A549 (cell line): ENCODE measurements at regions not wholly inside any gene's neighbourhood (a gene's known extent, or its start where the extent isn't known, plus 50 kb on each side); places are given as distances from the start of the nearest gene placed in this dataset.
"Not testable (repeated sequence)": the region's sequence is repeated elsewhere in the genome, so short reads cannot be mapped to it uniquely, and the experiment has no call there.

Experiments
- ATAC-seq, 2 experiments: fragments of 200-7000 bp in 1 of 2; fragments of >200 bp in 1 of 2; cut with Nextera tagmentation in 1 of 2; cut with Tn5 transposase in 1 of 2; 3 replicates each; pipeline versions ENCODE4 v1.8.0 to v1.9.1; 2018 to 2020; ENCODE audit warnings: mild to moderate bottlenecking in 1 of 2, moderate library complexity in 1 of 2
- CTCF ChIA-PET: fragments of 300-600 bp; sonication (Branson Sonifier 250); formaldehyde crosslinking; extraction: SDS; loops from one replicate; lab custom pipeline; 2021; ENCODE audit warnings: antibody characterized with exemption, inconsistent platforms; lab: Yijun Ruan, JAX
- POLR2A ChIA-PET: fragments of 350-600 bp; formaldehyde crosslinking; extraction: SDS; loops from one replicate; lab custom pipeline; 2021; ENCODE audit warnings: antibody characterized with exemption, inconsistent platforms; lab: Yijun Ruan, JAX
- DNase-seq, 2 experiments: peaks; one replicate each; pipeline versions ENCODE4 v3.0.0 to v3.0.0-alpha.2; 2011 to 2016; ENCODE audit warnings: low read depth in 1 of 2, low spot score in 1 of 2
- FAIRE-seq: peaks from 2 replicates; lab custom pipeline; 2011; peaks lifted over from hg19 to GRCh38; lab: Jason Lieb, UNC
- H3K27ac ChIP-seq, 2 experiments: fragments of >200 bp; sonication (Bioruptor Twin); formaldehyde crosslinking; 3 replicates each; pipeline ENCODE4 v1.5.1; 2016 to 2017
- H3K4me1 ChIP-seq: fragments of >200 bp; sonication (Bioruptor Twin); formaldehyde crosslinking; 3 replicates; pipeline ENCODE4 v1.6.1; 2016
- H3K4me2 ChIP-seq: fragments of >200 bp; sonication (Bioruptor Twin); formaldehyde crosslinking; 3 replicates; pipeline ENCODE4 v1.6.1; 2016
- H3K4me3 ChIP-seq: fragments of >200 bp; sonication (Bioruptor Twin); formaldehyde crosslinking; 3 replicates; pipeline ENCODE4 v1.5.1; 2016
- H3K9me3 ChIP-seq: fragments of >200 bp; sonication (Bioruptor Twin); formaldehyde crosslinking; 3 replicates; pipeline ENCODE4 v1.6.1; 2016
- CBX2 ChIP-seq: fragments of 200-600 bp; sonication (generic); IDR thresholded peaks from 2 replicates; pipeline ENCODE4 v1.6.1; 2016; ENCODE audit warnings: low read depth, mild to moderate bottlenecking, borderline replicate concordance
- CBX8 ChIP-seq: fragments of 200-600 bp; sonication (generic); IDR thresholded peaks from 2 replicates; pipeline ENCODE4 v1.6.1; 2016
- EHMT2 ChIP-seq: fragments of 200-600 bp; sonication (generic); IDR thresholded peaks from 2 replicates; pipeline ENCODE4 v1.6.1; 2016; ENCODE audit warnings: antibody characterized with exemption, low read depth, mild to moderate bottlenecking, moderate library complexity
- EP300 ChIP-seq, 2 experiments: fragments of >200 bp; sonication (Bioruptor Twin); formaldehyde crosslinking; IDR thresholded peaks; 2 replicates in 1 of 2; 3 replicates in 1 of 2; pipeline ENCODE4 v1.6.1; 2016 to 2017
- HOXA7 ChIP-seq: fragments of 250-450 bp; sonication (Bioruptor Pico); IDR thresholded peaks from 2 replicates; pipeline ENCODE4 v1.5.0; 2020; ENCODE audit warnings: mild to moderate bottlenecking, moderate library complexity
- KDM5A ChIP-seq: fragments of 200-600 bp; sonication (generic); IDR thresholded peaks from 2 replicates; pipeline ENCODE4 v1.6.1; 2016; ENCODE audit warnings: antibody characterized with exemption, mild to moderate bottlenecking
- MAZ ChIP-seq: fragments of 150-350 bp; IDR thresholded peaks from 2 replicates; pipeline ENCODE4 v1.6.1; 2014; ENCODE audit warnings: antibody characterized with exemption, low read depth, low read length, borderline replicate concordance
- NPAS2 ChIP-seq: fragments of 250-450 bp; sonication (Bioruptor Pico); IDR thresholded peaks from 2 replicates; pipeline ENCODE4 v1.8.0; 2022; ENCODE audit warnings: mild to moderate bottlenecking, moderate library complexity, borderline replicate concordance
- NR3C1 ChIP-seq: fragments of >200 bp; sonication (Bioruptor Twin); formaldehyde crosslinking; IDR thresholded peaks from 3 replicates; pipeline ENCODE4 v1.6.1; 2017
- PBX3 ChIP-seq: IDR thresholded peaks from 2 replicates; pipeline ENCODE4 v1.6.1; 2012
- SREBF2 ChIP-seq: fragments of 450-650 bp; IDR thresholded peaks from 2 replicates; pipeline ENCODE4 v1.6.1; 2014; ENCODE audit warnings: mild to moderate bottlenecking, moderate library complexity
- TFCP2L1 ChIP-seq: fragments of 250-450 bp; sonication (Bioruptor Pico); IDR thresholded peaks from 2 replicates; pipeline ENCODE4 v1.5.0; 2021; ENCODE audit warnings: mild to moderate bottlenecking
- USF2 ChIP-seq: fragments of 450-650 bp; IDR thresholded peaks from 2 replicates; pipeline ENCODE4 v1.6.1; 2014; ENCODE audit warnings: antibody characterized with exemption
- ZFP36 ChIP-seq: fragments of 450-650 bp; IDR thresholded peaks from 2 replicates; pipeline ENCODE4 v1.6.1; 2014; ENCODE audit warnings: borderline replicate concordance; ENCODE audit not compliant: partially characterized antibody
- WGBS: methylation state at CpG from one replicate; pipeline ENCODE4 v1.1.6; 2017; ENCODE audit errors: missing lambda C conversion rate; 5-methylcytosine and 5-hydroxymethylcytosine counted together
- TF ChIP-seq, protein P1 (sequence below): fragments of >200 bp; sonication (Bioruptor Twin); formaldehyde crosslinking; IDR thresholded peaks from 3 replicates; pipeline ENCODE4 v1.6.1; 2016
- TF ChIP-seq, protein P2 (sequence below): fragments of 150-350 bp; IDR thresholded peaks from 2 replicates; pipeline ENCODE4 v1.6.1; 2014; ENCODE audit warnings: low read depth, mild to moderate bottlenecking, low read length

DNA sequence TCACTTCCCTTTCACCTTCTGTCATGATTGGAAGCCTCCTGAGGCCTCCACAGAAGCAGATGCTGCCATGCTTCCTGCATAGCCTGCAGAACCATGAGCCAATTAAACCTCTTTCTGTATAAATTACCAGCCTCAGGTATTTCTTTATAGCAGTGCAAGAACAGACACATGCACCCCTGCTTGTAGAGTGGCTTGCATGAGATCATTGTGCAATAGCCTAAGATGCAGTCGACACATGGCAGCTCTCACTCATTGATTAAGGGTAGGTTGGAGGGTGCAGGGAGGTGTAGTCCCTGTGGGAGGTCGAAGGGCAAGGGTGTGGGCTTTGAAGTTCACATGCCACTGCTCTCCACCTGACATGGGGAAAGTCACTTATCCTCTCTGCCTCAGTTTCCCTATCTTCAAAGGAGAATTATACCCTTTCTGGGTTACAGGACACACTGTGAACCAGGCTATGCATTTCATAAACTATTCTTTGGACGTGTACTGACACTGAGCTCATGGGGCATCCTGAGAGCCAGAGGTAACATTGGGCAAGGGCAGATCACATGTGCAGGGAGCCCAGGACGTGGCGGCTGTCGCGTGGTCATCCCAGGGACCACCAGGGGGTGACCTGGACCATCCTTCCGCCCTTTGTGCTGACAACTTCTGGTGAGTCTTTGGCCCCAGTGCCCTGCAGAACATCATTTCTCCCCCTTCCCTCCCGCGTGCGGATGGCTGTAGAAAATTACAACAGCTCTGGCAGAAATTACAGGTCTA, 69.2 kb upstream of the SHANK2 start (continued):
- TF ChIP-seq USF2 (no peak), CBX8 (no peak), EHMT2 (no peak), MAZ (no peak), EP300 (IDR thresholded peaks at IDR 0.05) (no peak), NR3C1 (no peak), ZFP36 (no peak)
- TF ChIP-seq, protein P1, sequence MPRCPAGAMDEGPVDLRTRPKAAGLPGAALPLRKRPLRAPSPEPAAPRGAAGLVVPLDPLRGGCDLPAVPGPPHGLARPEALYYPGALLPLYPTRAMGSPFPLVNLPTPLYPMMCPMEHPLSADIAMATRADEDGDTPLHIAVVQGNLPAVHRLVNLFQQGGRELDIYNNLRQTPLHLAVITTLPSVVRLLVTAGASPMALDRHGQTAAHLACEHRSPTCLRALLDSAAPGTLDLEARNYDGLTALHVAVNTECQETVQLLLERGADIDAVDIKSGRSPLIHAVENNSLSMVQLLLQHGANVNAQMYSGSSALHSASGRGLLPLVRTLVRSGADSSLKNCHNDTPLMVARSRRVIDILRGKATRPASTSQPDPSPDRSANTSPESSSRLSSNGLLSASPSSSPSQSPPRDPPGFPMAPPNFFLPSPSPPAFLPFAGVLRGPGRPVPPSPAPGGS, result no peak

DNA sequence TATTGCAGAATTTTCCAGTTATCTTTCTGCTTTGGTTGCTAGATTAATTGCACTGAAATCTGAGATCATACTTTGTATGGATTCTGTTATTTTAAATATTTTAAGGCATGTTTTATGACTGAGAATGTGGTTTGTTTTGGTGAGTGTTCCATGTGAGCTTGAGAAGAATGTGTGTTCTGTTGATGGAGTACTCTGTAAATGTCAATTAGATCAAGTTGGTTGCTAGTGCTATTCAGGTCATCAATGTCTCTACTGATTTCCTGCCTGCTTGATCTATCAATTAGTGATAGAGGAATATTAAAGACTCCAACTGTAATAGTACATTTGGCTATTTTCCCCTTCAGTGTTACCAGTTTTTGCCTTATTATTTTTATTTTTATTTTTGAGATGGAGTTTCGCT, 64.3 kb upstream of the SHANK2 start:
- DNase-seq (no peak), FAIRE-seq (no peak), ATAC-seq (no peak)
- Histone ChIP-seq H3K4me2 (no peak overlapping the region), H3K4me1 (peaks cover 4% of the 10 kb centered on the region; the same call in 2 of the 3 replicates), H3K4me3 (no peak overlapping the region), H3K9me3 (peaks cover 38% of the 10 kb centered on the region), H3K27ac (no peak overlapping the region)
- TF ChIP-seq NPAS2 (CRISPR knock-in tag), result no peak
- no peak for TF ChIP-seq SREBF2
- TF ChIP-seq USF2, result no peak
- TF ChIP-seq CBX2, result no peak
- no peak for TF ChIP-seq PBX3
- TF ChIP-seq, protein P2, sequence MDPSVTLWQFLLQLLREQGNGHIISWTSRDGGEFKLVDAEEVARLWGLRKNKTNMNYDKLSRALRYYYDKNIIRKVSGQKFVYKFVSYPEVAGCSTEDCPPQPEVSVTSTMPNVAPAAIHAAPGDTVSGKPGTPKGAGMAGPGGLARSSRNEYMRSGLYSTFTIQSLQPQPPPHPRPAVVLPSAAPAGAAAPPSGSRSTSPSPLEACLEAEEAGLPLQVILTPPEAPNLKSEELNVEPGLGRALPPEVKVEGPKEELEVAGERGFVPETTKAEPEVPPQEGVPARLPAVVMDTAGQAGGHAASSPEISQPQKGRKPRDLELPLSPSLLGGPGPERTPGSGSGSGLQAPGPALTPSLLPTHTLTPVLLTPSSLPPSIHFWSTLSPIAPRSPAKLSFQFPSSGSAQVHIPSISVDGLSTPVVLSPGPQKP, result no peak
- no peak for TF ChIP-seq HOXA7 (CRISPR knock-in tag)
- TF ChIP-seq TFCP2L1 (CRISPR knock-in tag), result no peak
- no peak for TF ChIP-seq KDM5A
- no peak for TF ChIP-seq MAZ
- TF ChIP-seq, protein P1, result no peak
- ChIA-PET POLR2A (no interaction called here), CTCF (interaction anchor here (0.9 kb wide), 1 partner anchor 12 kb away, joined by 4 read pairs; no protein-coding TSS in a partner anchor)
- WGBS, result 55% methylated on average over 1 of the region's 1 CpG

DNA sequence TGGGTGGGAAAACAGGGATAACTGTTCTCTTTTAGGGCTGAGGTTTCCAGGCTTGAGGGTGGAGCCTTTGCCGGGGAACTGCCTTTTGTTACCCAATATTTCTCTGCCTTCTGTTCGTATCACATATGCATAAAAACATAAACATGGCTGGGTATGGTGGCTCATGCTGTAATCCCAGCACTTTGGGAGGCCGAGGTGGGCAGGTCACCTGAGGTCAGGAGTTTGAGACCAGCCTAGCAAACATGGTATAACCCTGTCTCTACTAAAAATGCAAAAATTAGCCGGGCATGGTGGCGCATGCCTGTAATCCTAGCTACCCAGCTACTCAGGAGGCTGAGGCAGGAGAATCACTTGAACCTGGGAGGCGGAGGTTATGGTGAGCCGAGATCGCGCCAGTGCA, 60.2 kb upstream of the SHANK2 start:
- CTCF ChIA-PET, result interaction anchor here (1.1 to 1.6 kb wide), 3 partner anchors 10 to 61 kb away, joined by 4 to 5 read pairs (median 4); partner anchors contain the start of gene SHANK2
- POLR2A ChIA-PET, DNase-seq, H3K27ac ChIP-seq, ATAC-seq, H3K4me3 ChIP-seq, H3K4me2 ChIP-seq, FAIRE-seq, H3K4me1 ChIP-seq: not testable (repeated sequence)
- peaks cover 17% of the 10 kb centered on the region for H3K9me3 ChIP-seq
- WGBS, result 80% methylated on average over 9 of the region's 9 CpGs
